Cardiac muscle cell (in vitro differentiated cells and primary cell): ENCODE measurements at regions not wholly inside any gene's neighbourhood (a gene's known extent, or its start where the extent isn't known, plus 50 kb on each side); places are given as distances from the start of the nearest gene placed in this dataset.
"Not testable (repeated sequence)": the region's sequence is repeated elsewhere in the genome, so short reads cannot be mapped to it uniquely, and the experiment has no call there.

Experiments
- DNase-seq, 2 donors: peaks; one replicate each; pipeline versions ENCODE4 v3.0.0 to v3.0.0-alpha.2; 2010 to 2017; ENCODE audit warnings: low read depth in 1 of 2, low spot score in 1 of 2
- H3K27ac ChIP-seq: fragments of 200-600 bp; sonication (generic); 2 replicates; pipeline ENCODE4 v1.5.1; 2016
- H3K27me3 ChIP-seq: fragments of 200-600 bp; sonication (generic); 2 replicates; pipeline ENCODE4 v1.6.0; 2016; ENCODE audit warnings: control low read depth
- H3K36me3 ChIP-seq: fragments of 200-600 bp; sonication (generic); 2 replicates; pipeline ENCODE4 v1.5.1; 2016; ENCODE audit warnings: control low read depth
- H3K4me1 ChIP-seq: fragments of 200-600 bp; sonication (generic); 2 replicates; pipeline ENCODE4 v1.8.1; 2017; ENCODE audit warnings: low read depth, mild to moderate bottlenecking, mixed run types
- H3K4me3 ChIP-seq: fragments of 200-600 bp; sonication (generic); 2 replicates; pipeline ENCODE4 v1.5.1; 2016; ENCODE audit warnings: mild to moderate bottlenecking
- H3K9me3 ChIP-seq: fragments of 200-600 bp; sonication (generic); 2 replicates; pipeline ENCODE4 v1.5.1; 2017; ENCODE audit warnings: low read depth, mild to moderate bottlenecking, control low read depth
- TF ChIP-seq, protein P1 (sequence below): IDR thresholded peaks from 2 replicates; pipeline ENCODE4 v1.5.1; 2012; ENCODE audit warnings: low read depth, mild to moderate bottlenecking, low read length

DNA sequence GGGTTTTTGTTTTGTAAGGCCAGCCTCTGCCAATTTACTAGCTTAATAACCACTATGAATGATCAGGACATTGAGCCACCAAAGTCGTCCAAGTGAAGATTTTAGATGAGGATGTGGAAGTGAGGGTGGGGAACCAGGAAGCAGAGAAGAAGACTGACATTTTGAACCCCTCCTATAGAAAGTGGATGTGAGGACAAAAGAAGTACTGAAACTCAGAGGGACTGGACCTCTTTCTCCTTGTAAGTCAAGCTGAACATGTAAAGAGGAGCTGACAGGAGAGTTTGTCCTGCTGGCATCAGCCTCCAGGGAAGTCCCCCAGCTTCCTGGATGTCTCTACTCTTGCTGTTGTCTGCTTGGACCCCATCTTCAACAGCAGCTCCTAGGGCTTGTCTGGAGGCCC is 338.2 kb upstream of the NCAM1 start:
- no peak for DNase-seq
- Histone ChIP-seq H3K36me3 (no peaks in the 10 kb centered on the region), H3K27ac (no peak overlapping the region), H3K4me3 (no peak overlapping the region), H3K4me1 (no peaks in the 10 kb centered on the region), H3K27me3 (no peaks in the 10 kb centered on the region), H3K9me3 (no peaks in the 10 kb centered on the region)
- TF ChIP-seq, protein P1, sequence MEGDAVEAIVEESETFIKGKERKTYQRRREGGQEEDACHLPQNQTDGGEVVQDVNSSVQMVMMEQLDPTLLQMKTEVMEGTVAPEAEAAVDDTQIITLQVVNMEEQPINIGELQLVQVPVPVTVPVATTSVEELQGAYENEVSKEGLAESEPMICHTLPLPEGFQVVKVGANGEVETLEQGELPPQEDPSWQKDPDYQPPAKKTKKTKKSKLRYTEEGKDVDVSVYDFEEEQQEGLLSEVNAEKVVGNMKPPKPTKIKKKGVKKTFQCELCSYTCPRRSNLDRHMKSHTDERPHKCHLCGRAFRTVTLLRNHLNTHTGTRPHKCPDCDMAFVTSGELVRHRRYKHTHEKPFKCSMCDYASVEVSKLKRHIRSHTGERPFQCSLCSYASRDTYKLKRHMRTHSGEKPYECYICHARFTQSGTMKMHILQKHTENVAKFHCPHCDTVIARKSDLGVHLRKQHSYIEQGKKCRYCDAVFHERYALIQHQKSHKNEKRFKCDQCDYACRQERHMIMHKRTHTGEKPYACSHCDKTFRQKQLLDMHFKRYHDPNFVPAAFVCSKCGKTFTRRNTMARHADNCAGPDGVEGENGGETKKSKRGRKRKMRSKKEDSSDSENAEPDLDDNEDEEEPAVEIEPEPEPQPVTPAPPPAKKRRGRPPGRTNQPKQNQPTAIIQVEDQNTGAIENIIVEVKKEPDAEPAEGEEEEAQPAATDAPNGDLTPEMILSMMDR = no peak

DNA sequence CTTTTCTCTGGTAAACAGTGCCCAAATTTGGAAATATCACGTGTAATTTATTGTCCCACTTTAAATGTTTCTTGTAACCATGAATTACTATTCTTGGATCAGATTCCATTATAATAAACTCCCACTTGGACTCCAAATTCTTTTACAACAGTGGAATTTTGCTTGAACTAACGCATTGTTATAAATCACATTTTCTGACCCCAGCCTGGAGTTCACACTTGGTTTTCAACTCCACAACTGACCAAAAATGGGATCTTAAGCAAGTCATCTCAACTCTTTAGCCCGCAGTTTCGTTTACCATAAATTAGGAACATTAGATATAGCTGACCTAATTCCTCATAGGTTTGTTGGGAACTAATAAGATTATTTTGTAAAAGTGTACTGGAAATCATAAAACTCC is 336.8 kb upstream of the NCAM1 start:
- Histone ChIP-seq H3K27me3 (no peaks in the 10 kb centered on the region), H3K9me3 (no peaks in the 10 kb centered on the region), H3K4me1 (no peaks in the 10 kb centered on the region), H3K27ac (no peak overlapping the region), H3K36me3 (no peaks in the 10 kb centered on the region), H3K4me3 (no peak overlapping the region)
- no peak for DNase-seq
- TF ChIP-seq, protein P1 = no peak

DNA sequence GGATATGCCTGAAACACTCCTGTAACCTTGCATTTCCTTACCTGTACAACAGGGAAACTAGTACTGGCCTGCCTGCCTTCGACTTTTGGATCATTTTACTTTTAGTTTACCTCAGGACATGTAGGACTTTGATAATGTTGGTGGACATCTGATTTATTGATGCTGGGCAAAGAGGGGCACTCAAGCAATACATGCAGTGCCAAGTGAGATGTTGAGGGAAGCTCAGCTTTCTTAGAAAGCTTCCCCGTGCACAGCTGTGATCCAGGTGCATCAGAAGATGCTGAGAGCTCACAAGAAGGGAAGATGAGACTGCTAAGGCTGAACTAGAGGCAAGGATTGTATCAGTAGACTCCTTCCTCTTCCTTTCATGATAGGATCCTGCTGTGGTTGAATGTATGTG is 336.2 kb upstream of the NCAM1 start:
- H3K27ac ChIP-seq, H3K4me3 ChIP-seq, H3K27me3 ChIP-seq, H3K4me1 ChIP-seq, H3K9me3 ChIP-seq, DNase-seq, H3K36me3 ChIP-seq: not testable (repeated sequence)

DNA sequence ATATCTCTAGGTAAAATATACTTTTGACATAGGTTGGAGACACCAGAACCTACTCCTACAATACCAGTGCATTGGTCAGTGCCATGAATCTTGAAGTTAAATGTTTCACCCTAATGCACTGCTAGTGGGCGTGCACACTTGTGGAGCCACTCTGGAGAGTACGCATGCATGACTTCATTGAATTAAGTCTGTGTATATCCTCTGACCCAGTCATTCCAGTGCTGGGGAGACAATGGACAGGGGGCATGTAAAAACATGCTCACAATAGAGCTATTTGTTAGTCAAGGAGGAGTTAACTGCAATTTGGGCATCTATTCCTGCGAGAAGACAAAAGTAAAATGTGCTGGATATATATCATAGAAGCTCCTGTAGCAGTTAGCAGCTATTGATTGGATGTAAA is 335.4 kb upstream of the NCAM1 start:
- Histone ChIP-seq H3K27me3 (no peaks in the 10 kb centered on the region), H3K9me3 (no peaks in the 10 kb centered on the region), H3K4me3 (no peak overlapping the region), H3K27ac (no peak overlapping the region), H3K36me3 (no peaks in the 10 kb centered on the region), H3K4me1 (no peaks in the 10 kb centered on the region)
- DNase-seq = no peak
- TF ChIP-seq, protein P1 = no peak

DNA sequence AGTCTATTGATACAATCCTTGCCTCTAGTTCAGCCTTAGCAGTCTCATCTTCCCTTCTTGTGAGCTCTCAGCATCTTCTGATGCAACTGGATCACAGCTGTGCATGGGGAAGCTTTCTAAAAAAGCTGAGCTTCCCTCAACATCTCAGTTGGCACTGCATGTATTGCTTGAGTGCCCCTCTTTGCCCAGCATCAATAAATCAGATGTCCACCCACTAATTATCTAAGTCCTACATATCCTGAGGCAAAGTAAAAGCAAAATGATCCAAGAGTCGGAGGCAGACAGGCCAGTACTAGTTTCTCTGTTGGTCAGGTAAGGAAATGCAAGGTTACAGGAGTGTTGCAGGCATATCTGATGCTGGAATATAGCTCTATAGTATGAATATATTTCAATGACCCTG is 334.5 kb upstream of the NCAM1 start:
- DNase-seq = no peak
- Histone ChIP-seq H3K27me3 (no peaks in the 10 kb centered on the region), H3K36me3 (no peaks in the 10 kb centered on the region), H3K4me3 (no peak overlapping the region), H3K4me1 (no peaks in the 10 kb centered on the region), H3K9me3 (no peaks in the 10 kb centered on the region), H3K27ac (no peak overlapping the region)
- TF ChIP-seq, protein P1 = no peak

DNA sequence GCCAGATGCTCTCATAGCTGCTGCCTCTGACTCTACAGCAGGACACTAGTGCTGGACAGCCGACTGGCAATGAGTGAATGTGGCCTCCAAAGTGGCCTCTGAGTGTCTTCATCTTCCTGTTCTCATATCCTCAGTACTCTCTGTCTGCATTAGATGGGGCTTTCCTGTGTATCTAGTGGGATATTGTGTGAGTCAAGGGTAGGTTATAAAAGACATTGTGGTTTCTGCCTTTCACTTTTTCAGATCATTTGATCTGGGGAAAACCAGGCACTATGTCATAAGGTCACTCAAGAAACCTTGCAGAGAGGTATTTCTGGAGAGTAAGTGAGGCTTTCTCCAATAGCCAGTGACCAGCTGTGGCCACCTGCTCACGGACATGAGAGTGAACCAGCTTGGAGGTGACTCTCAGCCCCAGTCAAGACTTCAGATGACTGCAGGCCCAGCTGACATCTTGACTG is 333.6 kb upstream of the NCAM1 start:
- Histone ChIP-seq H3K27me3 (peaks cover 4% of the 10 kb centered on the region), H3K9me3 (no peaks in the 10 kb centered on the region), H3K27ac (no peak overlapping the region), H3K4me1 (no peaks in the 10 kb centered on the region), H3K36me3 (no peaks in the 10 kb centered on the region), H3K4me3 (no peak overlapping the region)
- no peak for DNase-seq
- TF ChIP-seq, protein P1 = no peak
